NCI-H1092 (cell line): ENCODE measurements at regions not wholly inside any gene's neighbourhood (a gene's known extent, or its start where the extent isn't known, plus 50 kb on each side); places are given as distances from the start of the nearest gene placed in this dataset.

Experiments used
- DNase-seq: peaks from one replicate; lab custom pipeline; 2025; lab: John Stamatoyannopoulos, UW

- no peak for DNase-seq
These were observed 619.3 kb downstream of the SNAPC1 start for GRCh38 chr14:62381311-62382070.

- DNase-seq, result no peak
These were observed 636.1 kb downstream of the KCNH5 start for GRCh38 chr14:62409169-62409568.

- no peak for DNase-seq
These were observed 635.5 kb downstream of the KCNH5 start for GRCh38 chr14:62409626-62410300.

- DNase-seq, result no peak
These were observed 624.4 kb downstream of the KCNH5 start for GRCh38 chr14:62420847-62421246.

- no peak for DNase-seq
These were observed 616.6 kb downstream of the KCNH5 start for GRCh38 chr14:62428429-62429203.

GRCh38 chr14:62429683-62430082, 615.6 kb downstream of the KCNH5 start:
- DNase-seq, result no peak

GRCh38 chr14:62431496-62431895, 613.8 kb downstream of the KCNH5 start:
- DNase-seq, result no peak

- no peak for DNase-seq
These were observed 612.3 kb downstream of the KCNH5 start for GRCh38 chr14:62432955-62433354.

- no peak for DNase-seq
These were observed 609.0 kb downstream of the KCNH5 start for GRCh38 chr14:62436261-62436660.

GRCh38 chr14:62439210-62439609, 606.0 kb downstream of the KCNH5 start:
- no peak for DNase-seq

GRCh38 chr14:62443796-62444195, 601.5 kb downstream of the KCNH5 start:
- no peak for DNase-seq

GRCh38 chr14:62445570-62445969, 599.7 kb downstream of the KCNH5 start:
- no peak for DNase-seq

GRCh38 chr14:62451221-62451620, 594.0 kb downstream of the KCNH5 start:
- no peak for DNase-seq

- DNase-seq, result no peak
These were observed 592.0 kb downstream of the KCNH5 start for GRCh38 chr14:62453226-62453625.

- no peak for DNase-seq
These were observed 589.8 kb downstream of the KCNH5 start for GRCh38 chr14:62455446-62455845.

GRCh38 chr14:62462988-62463387, 582.3 kb downstream of the KCNH5 start:
- no peak for DNase-seq

GRCh38 chr14:62468946-62469345, 576.3 kb downstream of the KCNH5 start:
- no peak for DNase-seq

GRCh38 chr14:62470935-62471334, 574.3 kb downstream of the KCNH5 start:
- DNase-seq, result no peak

- DNase-seq, result no peak
These were observed 554.1 kb downstream of the KCNH5 start for GRCh38 chr14:62491146-62491545.

- DNase-seq, result no peak
These were observed 547.5 kb downstream of the KCNH5 start for GRCh38 chr14:62497708-62498107.

- no peak for DNase-seq
These were observed 544.1 kb downstream of the KCNH5 start for GRCh38 chr14:62501021-62501750.

- no peak for DNase-seq
These were observed 540.2 kb downstream of the KCNH5 start for GRCh38 chr14:62505045-62505444.
